ENCODE measurements at regions not wholly inside any gene's neighbourhood (a gene's known extent, or its start where the extent isn't known, plus 50 kb on each side); places are given as distances from the start of the nearest gene placed in this dataset.

- H3K36me3 ChIP-seq (ENCODE audit: control insufficient read depth in 2 of 2, extremely low read depth in 1 of 2, insufficient read depth in 2 of 2, low read length in 2 of 2), result no peaks in the 10 kb centered on the region
- no peak overlapping the region for H3K4me2 ChIP-seq (ENCODE audit: insufficient read depth, low read length)
- no TSS peak for BruUV-seq (replicated peaks)
- no peaks in the 10 kb centered on the region for H3K4me1 ChIP-seq (ENCODE audit: control insufficient read depth, extremely low read depth, insufficient read depth, low read length)
- FAIRE-seq, result no peak
- ChIA-PET POLR2A (no interaction called here), CTCF (no interaction called here)
- no peaks in the 10 kb centered on the region for H3K9me1 ChIP-seq (replicated peaks; ENCODE audit: control insufficient read depth, extremely low read depth, insufficient read depth, low read length)
- no peaks in the 10 kb centered on the region for H4K20me1 ChIP-seq (replicated peaks; ENCODE audit: control insufficient read depth, extremely low read depth, insufficient read depth, low read length)
- TF ChIP-seq MAX (IDR thresholded peaks at IDR 0.05; ENCODE audit: insufficient read depth, insufficient read length) (no peak), EZH2 (IDR thresholded peaks at IDR 0.05; ENCODE audit: borderline replicate concordance, low read depth, low read length, severe bottlenecking) (no peak), JUN (IDR thresholded peaks at IDR 0.05; ENCODE audit: borderline replicate concordance, insufficient read depth, insufficient read length, low read depth) (no peak), CTCF (IDR thresholded peaks at IDR 0.05; ENCODE audit: extremely low read depth in 1 of 2, insufficient read depth in 1 of 2, low read depth in 1 of 2, low read length in 2 of 2) (no peak), FOS (IDR thresholded peaks at IDR 0.05; ENCODE audit: borderline replicate concordance, insufficient read depth, low read length) (no peak), GATA2 (IDR thresholded peaks at IDR 0.05; ENCODE audit: insufficient read depth, insufficient read length, low read depth, low read length) (no peak), MYC (IDR thresholded peaks at IDR 0.05; ENCODE audit: low read depth, low read length) (no peak), POLR2A (IDR thresholded peaks at IDR 0.05; ENCODE audit: low read depth, low read length) (no peak), POLR2AphosphoS5 (IDR thresholded peaks at IDR 0.05; ENCODE audit: insufficient read depth, low read depth, low read length) (no peak)
- no peak for DNase-seq (ENCODE audit: low read depth, low spot score)
- no peak overlapping the region for H2AFZ ChIP-seq (ENCODE audit: low read depth, low read length)
- no peaks in the 10 kb centered on the region for H3K9me3 ChIP-seq (replicated peaks; ENCODE audit: control insufficient read depth, insufficient read depth, low read length)
- no peak overlapping the region for H3K9ac ChIP-seq (replicated peaks; ENCODE audit: extremely low read depth, insufficient read depth, low read length)
- no peak overlapping the region for H3K27ac ChIP-seq (ENCODE audit: insufficient read depth, low read depth, low read length)
- dilution Hi-C loops (cut with MboI; ENCODE audit: extremely low pct_ligation_motif_present, low sequenced_read_pairs), result no loop called here
- no peaks in the 10 kb centered on the region for H3K79me2 ChIP-seq (ENCODE audit: control insufficient read depth, insufficient read depth, low read length)
- no peak overlapping the region for H3K4me3 ChIP-seq (replicated peaks in 1 of 3; ENCODE audit: insufficient read depth in 1 of 3, low read depth in 1 of 3, low read length in 3 of 3)
- intact Hi-C loops (cut with micrococcal nuclease), result no loop called here
- H3K27me3 ChIP-seq (ENCODE audit: control insufficient read depth in 2 of 2, insufficient read depth in 2 of 2, low read length in 2 of 2), result no peaks in the 10 kb centered on the region
These were observed 373.5 kb upstream of the CELF2 start for GRCh38 chr10:10644008-10644646.

Data from endothelial cell of umbilical vein (primary cell).